ENCODE measurements at regions not wholly inside any gene's neighbourhood (a gene's known extent, or its start where the extent isn't known, plus 50 kb on each side); places are given as distances from the start of the nearest gene placed in this dataset.
A peak's percentile ranks its signal among the peaks of the same experiment; 100 is the strongest.

GRCh38 chr2:120444691-120445240 lies 98.8 kb downstream of the INHBB start:
- ATAC-seq: no peak
- peaks cover 41% of the 10 kb centered on the region for H3K27me3 ChIP-seq
- H3K4me3 ChIP-seq: no peak overlapping the region
- TF ChIP-seq POLR2AphosphoS5 (IDR thresholded peaks at IDR 0.05): no peak
- TF ChIP-seq EP300 (IDR thresholded peaks at IDR 0.05): no peak
- TF ChIP-seq CTCF (IDR thresholded peaks at IDR 0.05): no peak
- no peak for TF ChIP-seq POLR2A (IDR thresholded peaks at IDR 0.05)
- H3K27ac ChIP-seq: no peak overlapping the region
- 86 to 89% methylated on average over 3 to 4 of the region's 9 CpGs for WGBS, 2 donors (ENCODE audit: low coverage in 1 of 2)
- H3K4me1 ChIP-seq: peaks cover 0 to 18% (median 11%) of the 10 kb centered on the region in 3 donors
- no peaks in the 10 kb centered on the region for H3K36me3 ChIP-seq
- no peaks in the 10 kb centered on the region for H3K9me3 ChIP-seq

GRCh38 chr2:120445449-120446143 lies 99.7 kb downstream of the INHBB start:
- Histone ChIP-seq H3K36me3 (no peaks in the 10 kb centered on the region), H3K27me3 (peaks cover 37% of the 10 kb centered on the region), H3K9me3 (no peaks in the 10 kb centered on the region), H3K4me3 (no peak overlapping the region), H3K4me1 (peaks cover 0 to 18% (median 11%) of the 10 kb centered on the region in 3 donors), H3K27ac (no peak overlapping the region)
- 81 to 100% methylated on average over 2 to 5 of the region's 7 CpGs for WGBS, 2 donors (ENCODE audit: low coverage in 1 of 2)
- ATAC-seq: no peak
- no peak for TF ChIP-seq POLR2AphosphoS5 (IDR thresholded peaks at IDR 0.05)

- H3K4me3 ChIP-seq: no peak overlapping the region
- WGBS, 2 donors (ENCODE audit: low coverage in 1 of 2): 91 to 94% methylated on average over 6 to 8 of the region's 14 CpGs
- ATAC-seq: no peak
- no peak overlapping the region for H3K27ac ChIP-seq
- no peaks in the 10 kb centered on the region for H3K9me3 ChIP-seq
- no peak for TF ChIP-seq POLR2AphosphoS5 (IDR thresholded peaks at IDR 0.05)
- no peaks in the 10 kb centered on the region for H3K36me3 ChIP-seq
- peaks cover 30% of the 10 kb centered on the region for H3K27me3 ChIP-seq
- peaks cover 0 to 18% (median 11%) of the 10 kb centered on the region in 3 donors for H3K4me1 ChIP-seq
Observed at GRCh38 chr2:120446236-120447126, 100.5 kb downstream of the INHBB start.

GRCh38 chr2:120447127-120447785 lies 101.3 kb downstream of the INHBB start:
- Histone ChIP-seq H3K27ac (no peak overlapping the region), H3K4me1 (peaks cover 0 to 10% (median 8%) of the 10 kb centered on the region in 3 donors), H3K4me3 (no peak overlapping the region), H3K27me3 (peaks cover 24% of the 10 kb centered on the region), H3K36me3 (no peaks in the 10 kb centered on the region), H3K9me3 (no peaks in the 10 kb centered on the region)
- WGBS, 2 donors (ENCODE audit: low coverage in 1 of 2): 92 to 100% methylated on average over 2 to 6 of the region's 8 CpGs
- ATAC-seq: peak; percentile 5
- no peak for TF ChIP-seq POLR2A (IDR thresholded peaks at IDR 0.05)
- TF ChIP-seq CTCF (IDR thresholded peaks at IDR 0.05): no peak
- TF ChIP-seq POLR2AphosphoS5 (IDR thresholded peaks at IDR 0.05): no peak
- no peak for TF ChIP-seq EP300 (IDR thresholded peaks at IDR 0.05)

- ATAC-seq: no peak
- no peaks in the 10 kb centered on the region for H3K36me3 ChIP-seq
- no peak for TF ChIP-seq POLR2A (IDR thresholded peaks at IDR 0.05)
- no peak for TF ChIP-seq EP300 (IDR thresholded peaks at IDR 0.05)
- TF ChIP-seq CTCF (IDR thresholded peaks at IDR 0.05): no peak
- TF ChIP-seq POLR2AphosphoS5 (IDR thresholded peaks at IDR 0.05): no peak
- no peak overlapping the region for H3K4me3 ChIP-seq
- no peak overlapping the region for H3K27ac ChIP-seq
- H3K27me3 ChIP-seq: peaks cover 16% of the 10 kb centered on the region
- no peaks in the 10 kb centered on the region for H3K4me1 ChIP-seq
- WGBS, 2 donors (ENCODE audit: low coverage in 1 of 2): 78 to 90% methylated on average over 6 of the region's 6 CpGs
- H3K9me3 ChIP-seq: no peaks in the 10 kb centered on the region
Observed at GRCh38 chr2:120448436-120448835, 102.5 kb downstream of the INHBB start.

All from gastroesophageal sphincter (tissue), 4 donors.